ENCODE measurements at regions not wholly inside any gene's neighbourhood (a gene's known extent, or its start where the extent isn't known, plus 50 kb on each side); places are given as distances from the start of the nearest gene placed in this dataset.

GRCh38 chr14:58836303-58836974, 198.7 kb downstream of the DACT1 start:
- no peak for DNase-seq

GRCh38 chr14:58839233-58839632, 201.5 kb downstream of the DACT1 start:
- no peak for DNase-seq

GRCh38 chr14:58844544-58844943, 206.8 kb downstream of the DACT1 start:
- no peak for DNase-seq

GRCh38 chr14:58846682-58847465, 209.1 kb downstream of the DACT1 start:
- no peak for DNase-seq

GRCh38 chr14:58848365-58848764, 210.6 kb downstream of the DACT1 start:
- no peak for DNase-seq

GRCh38 chr14:58849601-58850000, 211.8 kb downstream of the DACT1 start:
- no peak for DNase-seq

- no peak for DNase-seq
Measured at GRCh38 chr14:58850011-58850410, 212.2 kb downstream of the DACT1 start.

- DNase-seq = no peak
Measured at GRCh38 chr14:58861586-58861985, 223.8 kb downstream of the DACT1 start.

GRCh38 chr14:58862416-58863160, 224.8 kb downstream of the DACT1 start:
- DNase-seq = no peak

- DNase-seq = no peak
Measured at GRCh38 chr14:58863661-58864345, 226.0 kb downstream of the DACT1 start.

- DNase-seq = peak in 13 of 58 donors; percentile 1 to 49 (median 24)
Measured at GRCh38 chr14:58864751-58865513, 227.2 kb downstream of the DACT1 start.

- DNase-seq = peak in 26 of 58 donors; percentile 2 to 76 (median 21)
Measured at GRCh38 chr14:58865514-58866281, 227.9 kb downstream of the DACT1 start.

- DNase-seq = no peak
Measured at GRCh38 chr14:58866391-58866790, 228.6 kb downstream of the DACT1 start.

GRCh38 chr14:58870961-58871360, 233.2 kb downstream of the DACT1 start:
- DNase-seq = no peak

GRCh38 chr14:58871573-58871972, 233.8 kb downstream of the DACT1 start:
- DNase-seq = no peak

- no peak for DNase-seq
Measured at GRCh38 chr14:58872061-58872460, 234.3 kb downstream of the DACT1 start.

GRCh38 chr14:58873228-58873953, 235.6 kb downstream of the DACT1 start:
- DNase-seq = no peak

GRCh38 chr14:58875613-58876012, 237.9 kb downstream of the DACT1 start:
- DNase-seq = no peak

- DNase-seq = no peak
Measured at GRCh38 chr14:58876608-58877007, 238.8 kb downstream of the DACT1 start.

Measured in anterior cingulate cortex (tissue), 58 donors.